H1 (cell line): ENCODE measurements at regions not wholly inside any gene's neighbourhood (a gene's known extent, or its start where the extent isn't known, plus 50 kb on each side); places are given as distances from the start of the nearest gene placed in this dataset.

Experiments used
- CTCF ChIA-PET: fragments of 300-600 bp; sonication (Branson Sonifier 250); formaldehyde crosslinking; loops from one replicate; lab custom pipeline; 2021; ENCODE audit not compliant: partially characterized antibody; lab: Charles Lee
- POLR2A ChIA-PET: fragments of 300-600 bp; sonication (Branson Sonifier 250); formaldehyde crosslinking; loops from one replicate; lab custom pipeline; 2021; ENCODE audit warnings: inconsistent platforms; ENCODE audit not compliant: partially characterized antibody; lab: Charles Lee
- DNase-seq, 2 experiments: peaks; one replicate each; pipeline versions ENCODE4 v3.0.0 to v3.0.0-alpha.2; 2010 to 2022; ENCODE audit warnings: low spot score in 2 of 2, low read depth in 1 of 2, mixed read lengths in 1 of 2
- FAIRE-seq: peaks from 2 replicates; lab custom pipeline; 2011; peaks lifted over from hg19 to GRCh38; lab: Jason Lieb, UNC
- H2AFZ ChIP-seq: 2 replicates; pipeline ENCODE4 v1.8.1; 2012; ENCODE audit warnings: low read length, inconsistent platforms
- H2AK5ac ChIP-seq: 2 replicates; pipeline ENCODE4 v1.6.1; 2013; ENCODE audit warnings: low read depth, low read length
- H2BK120ac ChIP-seq: replicated peaks from 2 replicates; pipeline ENCODE3; 2013; ENCODE audit warnings: low read depth, low read length, inconsistent platforms
- H2BK12ac ChIP-seq: 2 replicates; pipeline ENCODE4 v1.6.1; 2013; ENCODE audit warnings: low read depth, low read length
- H2BK15ac ChIP-seq: 2 replicates; pipeline ENCODE4 v1.6.1; 2013; ENCODE audit warnings: low read length
- H2BK20ac ChIP-seq: 2 replicates; pipeline ENCODE4 v1.6.1; 2013; ENCODE audit warnings: low read length
- H2BK5ac ChIP-seq: 2 replicates; pipeline ENCODE4 v1.6.1; 2013; ENCODE audit warnings: low read depth, low read length
- H3K14ac ChIP-seq: 2 replicates; pipeline ENCODE4 v1.6.1; 2013; ENCODE audit warnings: inconsistent platforms; ENCODE audit not compliant: insufficient read length
- H3K18ac ChIP-seq: 2 replicates; pipeline ENCODE4 v1.6.1; 2013; ENCODE audit warnings: low read length; ENCODE audit errors: extremely low read depth
- H3K23ac ChIP-seq: 2 replicates; pipeline ENCODE4 v1.6.1; 2013; ENCODE audit warnings: inconsistent platforms; ENCODE audit not compliant: insufficient read length
- H3K23me2 ChIP-seq: 2 replicates; pipeline ENCODE4 v1.6.1; 2013; ENCODE audit warnings: low read depth, low read length
- H3K27ac ChIP-seq: 2 replicates; pipeline ENCODE4 v1.6.1; 2011; ENCODE audit warnings: low read depth, low read length, inconsistent platforms
- H3K27me3 ChIP-seq, 4 experiments: replicated peaks in 1 of 4; 1 replicate in 1 of 4; 2 replicates in 3 of 4; pipeline versions ENCODE4 v1.6.1 to v1.8.1; 2011 to 2013; ENCODE audit warnings: low read length in 3 of 4, mild to moderate bottlenecking in 3 of 4, inconsistent platforms in 2 of 4, mixed read lengths in 2 of 4, moderate library complexity in 1 of 4; ENCODE audit not compliant: control insufficient read depth in 3 of 4, insufficient read depth in 3 of 4; ENCODE audit errors: extremely low read depth in 1 of 4
- H3K36me3 ChIP-seq, 4 experiments: 2 replicates each; pipeline versions ENCODE4 v1.6.1 to v1.8.1; 2011 to 2013; ENCODE audit warnings: mild to moderate bottlenecking in 4 of 4, low read length in 3 of 4, moderate library complexity in 2 of 4, control low read depth in 1 of 4, inconsistent platforms in 1 of 4; ENCODE audit not compliant: insufficient read depth in 4 of 4, control insufficient read depth in 2 of 4
- H3K4ac ChIP-seq: replicated peaks from 2 replicates; pipeline ENCODE3; 2013; ENCODE audit warnings: low read length, low read depth, mixed read lengths, inconsistent platforms; ENCODE audit not compliant: insufficient read length
- H3K4me1 ChIP-seq, 4 experiments: replicated peaks in 1 of 4; 1 replicate in 1 of 4; 2 replicates in 3 of 4; pipeline versions ENCODE4 v1.6.1 to v1.8.1; 2011 to 2013; ENCODE audit warnings: low read length in 3 of 4, inconsistent platforms in 2 of 4, mixed read lengths in 1 of 4; ENCODE audit not compliant: insufficient read depth in 4 of 4, control insufficient read depth in 3 of 4
- H3K4me2 ChIP-seq, 2 experiments: 2 replicates each; pipeline versions ENCODE4 v1.6.1 to v1.8.1; 2011 to 2013; ENCODE audit warnings: low read depth in 2 of 2, low read length in 2 of 2, control low read depth in 1 of 2, inconsistent platforms in 1 of 2, mild to moderate bottlenecking in 1 of 2; ENCODE audit not compliant: insufficient read depth in 1 of 2
- H3K4me3 ChIP-seq, 4 experiments: fragments of 200-600, 300-600 bp in 1 of 4; sonication (generic), shearing (Covaris generic), sonication (Bioruptor Twin) in 1 of 4; 2 replicates each; pipeline versions ENCODE4 v1.5.1 to v1.8.1; 2011 to 2016; ENCODE audit warnings: low read length in 4 of 4, low read depth in 3 of 4, control low read depth in 2 of 4, inconsistent platforms in 2 of 4, mild to moderate bottlenecking in 2 of 4, mixed read lengths in 1 of 4, moderate library complexity in 1 of 4; ENCODE audit not compliant: insufficient read depth in 2 of 4; ENCODE audit errors: extremely low read depth in 1 of 4
- H3K56ac ChIP-seq: replicated peaks from 2 replicates; pipeline ENCODE3; 2013; ENCODE audit warnings: low read depth, mild to moderate bottlenecking, mixed read lengths, low read length, inconsistent platforms; ENCODE audit not compliant: insufficient read length
- H3K79me1 ChIP-seq: 2 replicates; pipeline ENCODE4 v1.6.1; 2013; ENCODE audit warnings: low read depth, low read length, control low read depth
- H3K79me2 ChIP-seq, 2 experiments: 2 replicates each; pipeline versions ENCODE4 v1.6.1 to v1.8.1; 2012 to 2013; ENCODE audit warnings: low read length in 2 of 2, mild to moderate bottlenecking in 2 of 2, inconsistent platforms in 1 of 2; ENCODE audit not compliant: insufficient read depth in 2 of 2, control insufficient read depth in 1 of 2
- H3K9ac ChIP-seq, 4 experiments: replicated peaks in 1 of 4; 1 replicate in 1 of 4; 2 replicates in 3 of 4; pipeline versions ENCODE4 v1.6.1 to v1.8.1; 2011 to 2013; ENCODE audit warnings: low read depth in 3 of 4, low read length in 3 of 4, control low read depth in 2 of 4, mild to moderate bottlenecking in 2 of 4, moderate library complexity in 2 of 4, inconsistent platforms in 1 of 4; ENCODE audit errors: extremely low read depth in 1 of 4
- H3K9me3 ChIP-seq, 2 experiments: 2 replicates each; pipeline versions ENCODE4 v1.6.1 to v1.8.1; 2012 to 2013; ENCODE audit warnings: mild to moderate bottlenecking in 2 of 2, moderate library complexity in 2 of 2, control low read depth in 1 of 2, inconsistent platforms in 1 of 2, low read depth in 1 of 2, low read length in 1 of 2, mixed read lengths in 1 of 2; ENCODE audit not compliant: insufficient read depth in 2 of 2
- H4K20me1 ChIP-seq, 2 experiments: replicated peaks in 1 of 2; 2 replicates each; pipeline versions ENCODE3 to v1.8.1; 2011 to 2013; ENCODE audit warnings: inconsistent platforms in 2 of 2, low read length in 2 of 2, mild to moderate bottlenecking in 1 of 2; ENCODE audit not compliant: insufficient read depth in 2 of 2, control insufficient read depth in 1 of 2
- H4K5ac ChIP-seq: 2 replicates; pipeline ENCODE4 v1.6.1; 2013; ENCODE audit warnings: low read length, low read depth, mixed read lengths, inconsistent platforms; ENCODE audit not compliant: insufficient read length
- H4K8ac ChIP-seq: 2 replicates; pipeline ENCODE4 v1.8.0; 2013; ENCODE audit warnings: mild to moderate bottlenecking, moderate library complexity, low read length, inconsistent platforms; ENCODE audit not compliant: insufficient read depth; ENCODE audit errors: extremely low read depth
- H4K91ac ChIP-seq: replicated peaks from 2 replicates; pipeline ENCODE3; 2013; ENCODE audit warnings: low read length, mixed read lengths, inconsistent platforms; ENCODE audit not compliant: insufficient read length
- BACH1 ChIP-seq: IDR thresholded peaks from 2 replicates; pipeline ENCODE4 v1.6.1; 2012; ENCODE audit warnings: low read length, improper control_type of control experiment
- BRCA1 ChIP-seq: IDR thresholded peaks from 2 replicates; pipeline ENCODE4 v1.6.1; 2012; ENCODE audit warnings: low read depth, low read length, improper control_type of control experiment
- HDAC2 ChIP-seq, 2 experiments: fragments of 300-600 bp in 1 of 2; sonication (generic) in 1 of 2; IDR thresholded peaks; 2 replicates each; pipeline ENCODE4 v1.6.1; 2011 to 2012; ENCODE audit warnings: low read depth in 2 of 2, low read length in 2 of 2, mild to moderate bottlenecking in 2 of 2, moderate library complexity in 2 of 2, borderline replicate concordance in 1 of 2, inconsistent platforms in 1 of 2
- KDM1A ChIP-seq: fragments of 200-600, 300-600 bp; sonication (generic); IDR thresholded peaks from 2 replicates; pipeline ENCODE4 v1.7.1; 2016; ENCODE audit warnings: mild to moderate bottlenecking, low read length, borderline replicate concordance
- MAFK ChIP-seq: IDR thresholded peaks from 2 replicates; pipeline ENCODE4 v1.6.1; 2012; ENCODE audit warnings: low read depth, mild to moderate bottlenecking, improper control_type of control experiment, low read length
- POLR2A ChIP-seq, 2 experiments: IDR thresholded peaks; 1 replicate in 1 of 2; 2 replicates in 1 of 2; pipeline ENCODE4 v1.6.1; 2011; ENCODE audit warnings: low read depth in 2 of 2, low read length in 2 of 2, mild to moderate bottlenecking in 2 of 2; ENCODE audit errors: control extremely low read depth in 1 of 2
- SP4 ChIP-seq: IDR thresholded peaks from 2 replicates; pipeline ENCODE4 v1.6.1; 2012; ENCODE audit warnings: low read length, inconsistent platforms
- SUZ12 ChIP-seq: fragments of 200-600 bp; sonication (generic); IDR thresholded peaks from 2 replicates; pipeline ENCODE4 v1.6.1; 2012; ENCODE audit warnings: mild to moderate bottlenecking, inconsistent platforms, low read length, moderate library complexity, mixed read lengths
- YY1 ChIP-seq: IDR thresholded peaks from 2 replicates; pipeline ENCODE4 v1.6.1; 2011; ENCODE audit warnings: low read depth, mild to moderate bottlenecking, low read length
- WGBS, 2 experiments: shearing (Covaris generic) in 1 of 2; methylation state at CpG; one replicate each; pipeline versions ENCODE4 v1.1.6 to v1.1.7; 2013 to 2015; ENCODE audit warnings: low lambda C conversion rate in 2 of 2, mixed read lengths in 2 of 2, inconsistent platforms in 1 of 2, low coverage in 1 of 2, missing lambda C conversion rate in 1 of 2; ENCODE audit not compliant: insufficient replicate concordance in 2 of 2, insufficient coverage in 1 of 2, insufficient read length in 1 of 2; ENCODE audit errors: extremely low coverage in 1 of 2, missing lambda C conversion rate in 1 of 2; 5-methylcytosine and 5-hydroxymethylcytosine counted together

- no peak overlapping the region for H2BK120ac ChIP-seq
- no peaks in the 10 kb centered on the region for H3K27me3 ChIP-seq
- no peak overlapping the region for H3K18ac ChIP-seq
- H4K91ac ChIP-seq = no peak overlapping the region
- H2BK5ac ChIP-seq = no peak overlapping the region
- H4K5ac ChIP-seq = no peak overlapping the region
- no peaks in the 10 kb centered on the region for H4K20me1 ChIP-seq
- no peak for DNase-seq
- no peaks in the 10 kb centered on the region for H3K9me3 ChIP-seq
- H3K4ac ChIP-seq = no peak overlapping the region
- H3K36me3 ChIP-seq = no peaks in the 10 kb centered on the region
- H3K4me3 ChIP-seq = no peak overlapping the region
- no peaks in the 10 kb centered on the region for H3K79me1 ChIP-seq
- ChIA-PET POLR2A (no interaction called here), CTCF (no interaction called here)
- no peak for FAIRE-seq
- 90% methylated on average over 2 of the region's 2 CpGs; no CpG with 5 or more reads in 1 of the 2 experiments for WGBS, 2 experiments
- H2AFZ ChIP-seq = no peak overlapping the region
- no peak overlapping the region for H3K9ac ChIP-seq
- H3K79me2 ChIP-seq = no peaks in the 10 kb centered on the region
- no peak overlapping the region for H4K8ac ChIP-seq
- no peak overlapping the region for H2AK5ac ChIP-seq
- no peak overlapping the region for H2BK20ac ChIP-seq
- no peak overlapping the region for H3K27ac ChIP-seq
- H3K14ac ChIP-seq = no peak overlapping the region
- H3K4me2 ChIP-seq = no peak overlapping the region
- no peak overlapping the region for H3K23ac ChIP-seq
- no peaks in the 10 kb centered on the region for H3K4me1 ChIP-seq
- H2BK12ac ChIP-seq = no peak overlapping the region
- H2BK15ac ChIP-seq = no peak overlapping the region
- H3K56ac ChIP-seq = no peak overlapping the region
- H3K23me2 ChIP-seq = peaks cover 2% of the 10 kb centered on the region; the same call in 1 of the 2 replicates
- TF ChIP-seq BRCA1 (no peak), HDAC2 (IDR thresholded peaks at IDR 0.05; ENCODE audit: borderline replicate concordance in 1 of 2, low read depth in 2 of 2, low read length in 2 of 2) (no peak), KDM1A (no peak), SUZ12 (no peak), MAFK (no peak), SP4 (no peak), POLR2A (IDR thresholded peaks at IDR 0.05; ENCODE audit: control extremely low read depth in 1 of 2, low read depth in 2 of 2, low read length in 2 of 2) (no peak), YY1 (no peak), BACH1 (no peak)
Observed at GRCh38 chr5:68762201-68762600, 331.6 kb upstream of the SLC30A5 start.
